OCI-LY7 (cell line): ENCODE measurements at regions not wholly inside any gene's neighbourhood (a gene's known extent, or its start where the extent isn't known, plus 50 kb on each side); places are given as distances from the start of the nearest gene placed in this dataset.
A peak's percentile ranks its signal among the peaks of the same experiment; 100 is the strongest.

Experiments
- CTCF ChIP-seq: fragments of 200-600 bp; sonication (generic); conservative IDR thresholded peaks from 2 replicates; pipeline ENCODE4 v1.5.1; 2014; ENCODE audit warnings: mild to moderate bottlenecking, antibody characterized with exemption, low read length, moderate library complexity, mixed read lengths
- EZH2phosphoT487 ChIP-seq: fragments of 200-600 bp; sonication (generic); IDR thresholded peaks from 2 replicates; pipeline ENCODE4 v1.6.1; 2018; ENCODE audit warnings: low read depth, borderline replicate concordance, mild to moderate bottlenecking, mixed run types, antibody characterized with exemption, low read length, moderate library complexity, mixed read lengths

- peak; percentile 64 for TF ChIP-seq CTCF
- TF ChIP-seq EZH2phosphoT487: no peak
These were observed 91.6 kb downstream of the TMX3 start for GRCh38 chr18:68623342-68623741.
